NCI-H446 (cell line): ENCODE measurements at regions not wholly inside any gene's neighbourhood (a gene's known extent, or its start where the extent isn't known, plus 50 kb on each side); places are given as distances from the start of the nearest gene placed in this dataset.
A peak's percentile ranks its signal among the peaks of the same experiment; 100 is the strongest.
"Not testable (repeated sequence)": the region's sequence is repeated elsewhere in the genome, so short reads cannot be mapped to it uniquely, and the experiment has no call there.

Experiments used
- DNase-seq, 2 experiments: peaks; one replicate each; lab custom pipeline; 2025; lab: John Stamatoyannopoulos, UW

DNA sequence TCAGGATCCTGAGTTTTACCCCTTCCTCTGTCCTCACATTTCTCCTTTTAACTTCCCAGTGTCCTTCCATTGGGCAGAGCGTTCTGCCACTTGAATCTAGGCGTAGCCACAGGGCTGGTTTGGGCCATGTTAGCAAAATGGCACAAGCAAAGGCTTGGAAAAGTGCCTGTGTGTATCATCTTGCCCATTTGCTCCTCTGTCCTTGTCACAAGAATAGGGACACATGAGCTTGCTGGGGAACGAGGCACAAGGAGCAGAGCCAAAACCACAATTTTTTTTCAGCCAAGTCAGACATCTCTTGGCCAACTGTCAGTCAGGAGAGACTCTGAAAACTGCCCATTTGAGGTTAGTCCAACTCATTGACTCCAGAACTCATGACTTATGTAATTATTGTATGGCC, 285.2 kb downstream of the ZNF248 start:
- no peak for DNase-seq

GRCh38 chr10:37566332-37566731, 291.1 kb downstream of the ZNF248 start:
- no peak for DNase-seq

- DNase-seq, result no peak
Measured at GRCh38 chr10:37563715-37564108, 293.7 kb downstream of the ZNF248 start.

DNA sequence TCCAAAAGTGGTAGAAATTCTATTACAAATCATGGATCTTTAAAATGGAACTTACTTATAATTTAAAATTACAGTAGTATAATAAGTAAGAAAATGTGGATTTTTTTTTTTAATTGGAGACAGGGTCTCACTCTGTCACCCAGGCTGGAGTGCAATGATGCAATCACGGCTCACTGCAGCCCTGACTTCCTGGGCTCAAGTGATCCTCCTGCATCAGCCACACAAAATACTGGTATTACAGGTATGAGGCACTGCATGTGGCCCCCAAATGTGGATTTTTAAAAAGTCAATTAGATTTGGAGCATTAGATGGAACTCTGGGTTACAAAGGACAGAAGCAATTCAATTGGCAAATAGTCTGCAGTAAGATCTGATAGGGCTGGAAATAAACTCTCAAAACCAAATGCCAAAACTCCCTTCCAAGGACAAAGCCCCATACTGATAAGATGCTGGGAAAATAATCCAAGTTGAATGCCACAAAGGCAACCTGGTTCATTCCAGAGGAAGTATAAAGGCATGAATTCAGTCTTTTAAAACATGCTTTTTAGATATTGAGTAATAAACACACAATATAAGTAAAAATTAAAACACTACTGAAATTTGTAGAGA, 294.2 kb downstream of the ZNF248 start:
- no peak for DNase-seq

DNA sequence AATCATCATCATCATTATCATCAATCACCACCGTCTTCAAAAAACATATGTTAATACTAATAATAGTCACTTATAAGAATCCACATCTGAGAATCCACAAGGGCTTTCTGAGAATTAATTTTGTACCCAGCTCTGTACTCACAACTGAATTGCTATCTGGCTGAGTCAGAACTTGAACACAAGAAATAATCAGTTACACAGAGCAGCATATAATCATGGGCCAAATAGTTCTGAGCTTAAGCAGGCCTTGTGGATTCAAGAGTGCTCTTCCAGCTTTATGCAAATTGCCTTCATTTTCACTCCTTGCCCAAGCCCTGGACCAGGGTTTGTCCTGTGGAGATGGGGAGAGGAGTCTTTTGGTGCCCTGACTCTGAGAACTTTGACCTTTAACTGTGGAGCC, 304.5 kb downstream of the ZNF248 start:
- DNase-seq, result no peak

- no peak for DNase-seq
Measured at GRCh38 chr10:37549054-37549453, 308.4 kb downstream of the ZNF248 start.

- DNase-seq, result no peak
Measured at GRCh38 chr10:37535459-37536246, 321.8 kb downstream of the ZNF248 start.

GRCh38 chr10:37534166-37534565, 323.2 kb downstream of the ZNF248 start:
- DNase-seq, result no peak

- DNase-seq, result peak in 1 of 2 experiments; percentile 1
Measured at GRCh38 chr10:37525410-37525809, 332.0 kb downstream of the ZNF248 start.

- no peak for DNase-seq
Measured at GRCh38 chr10:37520488-37520887, 336.9 kb downstream of the ZNF248 start.

DNA sequence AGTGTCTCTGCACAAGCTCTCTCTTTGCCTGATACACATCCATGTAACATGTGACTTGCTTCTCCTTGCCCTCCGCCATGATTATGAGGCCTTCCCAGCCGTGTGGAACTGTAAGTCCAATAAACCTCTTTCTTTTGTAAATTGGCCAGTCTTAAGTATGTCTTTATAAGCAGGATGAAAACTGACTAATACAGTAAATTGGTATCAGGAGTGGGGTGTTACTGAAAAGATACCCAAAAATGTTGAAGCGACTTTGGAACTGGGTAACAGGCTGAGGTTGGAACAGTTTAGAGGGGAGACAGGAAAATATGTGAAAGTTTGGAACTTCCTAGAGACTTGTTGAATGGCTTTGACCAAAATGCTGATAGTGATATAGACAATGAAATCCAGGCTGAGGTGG, 346.9 kb downstream of the ZNF248 start:
- DNase-seq, result not testable (repeated sequence)

DNA sequence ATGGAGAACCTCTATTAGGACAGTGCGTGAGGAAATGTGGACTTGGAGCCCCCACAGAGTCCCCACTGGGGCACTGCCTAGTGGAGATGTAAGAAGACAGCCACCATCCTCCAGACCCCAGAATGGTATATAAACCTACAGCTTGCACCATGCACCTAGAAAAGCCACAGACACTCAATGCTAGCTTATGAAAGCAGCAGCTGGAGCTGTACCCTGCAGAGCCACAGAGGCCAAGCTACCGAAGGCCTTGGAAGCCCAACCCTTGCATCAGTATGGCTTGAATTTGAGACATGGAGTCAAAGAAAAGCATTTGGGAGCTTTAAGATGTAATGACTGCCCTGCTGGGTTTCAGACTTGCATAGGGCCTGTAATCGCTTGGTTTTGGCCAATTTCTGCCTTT, 361.3 kb downstream of the ZNF248 start:
- no peak for DNase-seq

DNA sequence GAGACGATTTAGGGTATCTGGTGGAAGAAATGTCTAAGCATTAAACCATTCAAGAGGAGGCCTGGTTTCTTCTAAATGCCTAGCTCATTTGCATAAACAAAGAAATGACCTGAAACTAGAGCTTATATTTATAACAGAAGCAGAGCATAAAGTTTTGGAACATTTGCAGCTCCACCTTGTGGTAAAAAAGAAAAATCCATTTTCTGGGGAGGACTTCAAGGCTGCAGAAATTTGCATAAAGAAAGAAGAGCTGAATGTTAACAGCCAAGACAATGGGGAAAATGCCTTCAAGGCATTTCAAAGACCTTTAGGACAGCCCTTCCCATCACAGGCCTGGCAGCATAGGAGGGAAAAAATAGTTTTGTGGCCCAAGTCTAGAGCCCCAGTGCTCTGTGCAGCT, 362.0 kb downstream of the ZNF248 start:
- no peak for DNase-seq

- DNase-seq, result not testable (repeated sequence)
Measured at GRCh38 chr10:37493185-37493796, 364.1 kb downstream of the ZNF248 start.

DNA sequence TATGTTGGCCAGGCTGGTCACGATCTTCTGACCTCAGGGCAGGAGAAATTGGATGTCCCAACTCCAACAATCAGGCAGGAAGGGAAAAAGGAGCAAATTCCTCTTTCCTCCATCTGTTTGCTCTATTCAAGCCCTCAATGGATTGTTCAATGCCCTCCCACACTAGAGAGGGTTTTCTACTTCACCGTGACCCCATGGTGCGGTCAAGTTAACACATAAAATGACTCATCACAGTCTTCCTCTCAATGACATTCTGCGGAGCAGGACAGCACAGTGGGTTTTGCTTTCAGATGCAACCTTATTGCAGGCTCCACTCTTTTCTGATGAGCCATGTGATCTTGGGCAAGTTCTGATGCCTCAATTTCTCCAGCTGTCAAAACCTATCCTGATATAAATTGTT, 364.9 kb downstream of the ANKRD30A start:
- no peak for DNase-seq

DNA sequence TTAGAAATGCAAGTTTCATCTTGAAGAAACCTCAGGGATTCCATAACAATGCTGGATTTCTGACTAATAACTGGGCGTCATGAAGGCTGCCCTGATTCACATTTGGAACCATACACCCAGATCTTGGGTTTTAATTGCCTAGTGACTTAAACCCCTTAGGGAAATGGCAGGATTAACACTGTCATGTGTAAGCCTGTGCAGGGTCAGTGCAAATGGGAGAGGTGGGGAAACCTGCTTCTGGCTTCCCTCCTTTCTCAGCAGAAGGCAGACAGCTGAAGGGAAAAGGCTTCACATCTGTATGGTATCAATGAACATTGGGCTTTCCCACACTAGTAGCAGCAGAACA, 364.2 kb downstream of the ANKRD30A start:
- DNase-seq, result no peak

DNA sequence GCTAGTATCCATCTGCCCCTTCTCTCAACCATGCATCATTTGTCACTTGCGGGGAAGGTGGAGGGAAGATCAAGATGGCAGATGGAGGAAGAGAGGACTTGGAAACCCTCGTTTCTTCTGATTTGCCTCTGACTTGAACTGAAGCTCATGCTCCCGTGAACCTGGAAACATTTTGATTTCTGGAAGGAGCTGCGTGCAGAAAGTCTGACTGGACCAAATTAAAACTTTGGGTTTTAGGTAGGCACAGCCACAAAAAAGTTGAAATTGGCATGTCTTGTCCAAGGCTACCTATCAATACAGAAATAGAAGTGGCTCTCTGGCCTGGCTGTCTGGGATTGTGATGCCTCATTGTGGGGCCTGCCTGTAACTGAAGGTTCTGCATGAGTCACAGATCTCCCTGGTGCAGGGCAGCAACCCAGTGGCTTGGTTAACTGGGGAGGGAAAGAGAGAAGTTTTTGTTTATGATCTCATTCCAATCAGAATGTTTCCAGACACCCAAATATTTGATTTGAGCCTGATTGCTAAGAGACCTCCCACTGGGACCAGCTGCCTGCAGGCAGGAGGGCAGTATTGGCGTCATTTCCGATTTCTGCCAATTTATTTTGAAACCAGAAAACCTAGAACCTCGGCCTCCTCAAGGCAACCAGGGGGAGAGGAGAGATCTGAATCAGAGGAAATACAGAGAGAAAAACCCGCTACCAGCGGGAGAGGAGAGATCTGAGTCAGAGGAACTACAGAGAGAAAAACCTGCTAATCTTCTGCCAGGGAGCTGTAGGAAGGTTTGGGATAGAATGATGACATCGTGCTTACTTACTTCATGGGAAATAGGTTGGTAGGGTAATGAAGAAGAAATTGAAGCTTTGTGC, 363.6 kb downstream of the ANKRD30A start:
- DNase-seq, result no peak

GRCh38 chr10:37480596-37480995, 355.2 kb downstream of the ANKRD30A start:
- not testable (repeated sequence) for DNase-seq

DNA sequence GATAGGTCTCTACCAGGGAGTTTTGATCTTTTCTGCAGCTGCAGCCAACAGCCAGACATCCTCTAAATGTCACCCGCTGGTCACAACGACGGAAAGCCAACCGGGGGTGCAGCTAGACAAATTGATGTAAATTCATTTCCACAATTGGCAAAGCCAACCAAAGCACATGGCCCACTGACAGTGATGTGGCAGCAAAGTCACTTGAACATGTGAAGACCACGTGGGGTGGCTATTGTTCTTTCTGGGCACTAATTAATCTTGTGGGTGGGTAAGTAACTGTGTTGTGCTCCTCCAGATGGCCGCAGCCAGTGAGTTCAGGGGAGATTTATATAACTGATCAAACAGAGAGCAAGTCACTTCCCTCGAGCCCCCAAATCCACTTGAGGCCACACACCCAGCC, 354.1 kb downstream of the ANKRD30A start:
- no peak for DNase-seq

GRCh38 chr10:37478381-37478780, 353.0 kb downstream of the ANKRD30A start:
- no peak for DNase-seq

DNA sequence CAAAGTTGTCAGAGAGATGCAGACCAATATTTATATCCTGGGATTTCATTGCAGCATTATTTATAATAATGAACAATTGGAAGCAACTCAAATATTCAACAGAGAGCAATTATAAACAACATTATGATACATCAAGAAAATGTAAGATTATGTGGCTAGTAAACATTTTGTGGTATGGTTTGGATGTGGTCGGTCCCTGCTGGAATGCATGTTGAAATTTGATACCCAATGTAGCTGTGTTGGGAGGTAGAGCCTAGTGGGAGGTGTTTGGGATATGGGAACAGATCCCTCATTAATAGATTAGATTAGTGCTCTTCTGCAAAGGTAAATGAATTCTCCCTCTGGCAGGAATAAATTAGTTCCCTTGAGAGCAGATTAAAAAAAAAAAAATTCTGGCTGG, 350.9 kb downstream of the ANKRD30A start:
- DNase-seq, result no peak

DNA sequence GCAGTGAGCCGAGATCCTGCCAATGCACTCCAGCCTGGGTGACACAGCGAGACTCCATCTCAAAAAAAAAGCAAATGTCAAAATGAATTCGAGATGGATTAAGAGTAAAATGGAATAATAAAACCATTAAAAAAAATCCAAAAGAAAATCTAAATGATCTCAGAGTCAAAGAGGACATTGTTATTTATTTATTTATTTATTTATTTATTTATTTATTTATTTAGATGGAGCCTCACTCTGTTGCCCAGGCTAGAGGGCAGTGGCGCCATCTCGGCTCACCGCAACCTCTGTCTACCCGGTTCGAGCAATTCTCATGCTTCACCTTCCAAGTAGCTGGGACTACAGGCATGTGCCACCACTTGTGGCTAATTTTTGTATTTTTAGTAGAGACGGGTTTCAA, 349.2 kb downstream of the ANKRD30A start:
- DNase-seq, result no peak

DNA sequence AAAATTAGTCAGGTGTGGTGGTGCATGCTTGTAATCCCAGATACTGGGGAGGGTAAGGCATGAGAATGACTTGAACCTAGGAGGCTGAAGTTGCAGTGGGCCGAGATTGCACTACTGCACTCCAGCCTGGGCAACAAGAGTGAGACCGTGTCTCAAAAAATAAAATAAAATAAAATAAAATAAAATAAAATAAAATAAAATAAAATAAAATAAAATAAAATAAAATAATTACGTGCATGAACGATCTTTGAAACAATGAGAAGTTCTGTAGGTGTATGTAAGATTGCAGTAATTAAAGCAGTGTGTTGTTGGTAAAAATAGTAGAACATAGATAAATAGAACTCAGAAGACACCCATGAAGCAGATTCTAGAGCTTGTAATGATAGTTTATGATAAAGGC, 348.5 kb downstream of the ANKRD30A start:
- no peak for DNase-seq
